ENCODE measurements at regions not wholly inside any gene's neighbourhood (a gene's known extent, or its start where the extent isn't known, plus 50 kb on each side); places are given as distances from the start of the nearest gene placed in this dataset.

- peaks cover 8% of the 10 kb centered on the region for H3K27me3 Mint-ChIP-seq (ENCODE audit: low read depth)
These were observed 245.9 kb upstream of the ELAC2 start for GRCh38 chr17:13263746-13264145.

GRCh38 chr17:13256545-13256944, 238.7 kb upstream of the ELAC2 start:
- no peaks in the 10 kb centered on the region for H3K36me3 Mint-ChIP-seq (ENCODE audit: insufficient read depth in 2 of 2)
- no peaks in the 10 kb centered on the region for H3K4me1 Mint-ChIP-seq (ENCODE audit: low read depth)
- H3K27ac Mint-ChIP-seq = no peak overlapping the region
- no peaks in the 10 kb centered on the region for H3K27me3 Mint-ChIP-seq (ENCODE audit: low read depth)
- peaks cover 0 to 4% of the 10 kb centered on the region in 2 donors for H3K9me3 Mint-ChIP-seq
- ATAC-seq (replicated peaks in 1 of 2) = no peak
- no peak overlapping the region for H3K4me3 Mint-ChIP-seq
- no peak for DNase-seq

More at GRCh38 chr17:13263746-13264145, 245.9 kb upstream of the ELAC2 start:
- peaks cover 0 to 4% of the 10 kb centered on the region in 2 donors for H3K9me3 Mint-ChIP-seq
- no peak overlapping the region for H3K27ac Mint-ChIP-seq
- H3K4me3 Mint-ChIP-seq = no peak overlapping the region
- no peak for DNase-seq
- no peaks in the 10 kb centered on the region for H3K4me1 Mint-ChIP-seq (ENCODE audit: low read depth)
- no peak for ATAC-seq (replicated peaks in 1 of 2)
- H3K36me3 Mint-ChIP-seq (ENCODE audit: insufficient read depth in 2 of 2) = no peaks in the 10 kb centered on the region

GRCh38 chr17:13253733-13254410, 236.0 kb upstream of the ELAC2 start:
- H3K4me3 Mint-ChIP-seq = no peak overlapping the region
- no peak for DNase-seq
- H3K36me3 Mint-ChIP-seq (ENCODE audit: insufficient read depth in 2 of 2) = no peaks in the 10 kb centered on the region
- no peak for ATAC-seq (replicated peaks in 1 of 2)
- no peaks in the 10 kb centered on the region for H3K4me1 Mint-ChIP-seq (ENCODE audit: low read depth)
- no peaks in the 10 kb centered on the region for H3K9me3 Mint-ChIP-seq
- no peaks in the 10 kb centered on the region for H3K27me3 Mint-ChIP-seq (ENCODE audit: low read depth)
- no peak overlapping the region for H3K27ac Mint-ChIP-seq

- H3K27me3 Mint-ChIP-seq (ENCODE audit: low read depth) = no peaks in the 10 kb centered on the region
- no peak overlapping the region for H3K27ac Mint-ChIP-seq
- H3K4me3 Mint-ChIP-seq = no peak overlapping the region
- ATAC-seq (replicated peaks in 1 of 2) (no peak), DNase-seq (no peak)
- H3K9me3 Mint-ChIP-seq = no peaks in the 10 kb centered on the region
- no peaks in the 10 kb centered on the region for H3K36me3 Mint-ChIP-seq (ENCODE audit: insufficient read depth in 2 of 2)
- H3K4me1 Mint-ChIP-seq (ENCODE audit: low read depth) = no peaks in the 10 kb centered on the region
These were observed 226.7 kb upstream of the ELAC2 start for GRCh38 chr17:13244513-13244912.

GRCh38 chr17:13243585-13243984, 225.8 kb upstream of the ELAC2 start:
- no peaks in the 10 kb centered on the region for H3K4me1 Mint-ChIP-seq (ENCODE audit: low read depth)
- no peak for DNase-seq
- no peak for ATAC-seq (replicated peaks in 1 of 2)
- no peak overlapping the region for H3K27ac Mint-ChIP-seq
- H3K4me3 Mint-ChIP-seq = no peak overlapping the region
- no peaks in the 10 kb centered on the region for H3K9me3 Mint-ChIP-seq
- H3K36me3 Mint-ChIP-seq (ENCODE audit: insufficient read depth in 2 of 2) = no peaks in the 10 kb centered on the region
- H3K27me3 Mint-ChIP-seq (ENCODE audit: low read depth) = no peaks in the 10 kb centered on the region

GRCh38 chr17:13240851-13241250, 223.0 kb upstream of the ELAC2 start:
- no peaks in the 10 kb centered on the region for H3K36me3 Mint-ChIP-seq (ENCODE audit: insufficient read depth in 2 of 2)
- no peaks in the 10 kb centered on the region for H3K4me1 Mint-ChIP-seq (ENCODE audit: low read depth)
- H3K27me3 Mint-ChIP-seq (ENCODE audit: low read depth) = no peaks in the 10 kb centered on the region
- no peaks in the 10 kb centered on the region for H3K9me3 Mint-ChIP-seq
- no peak for DNase-seq
- H3K27ac Mint-ChIP-seq = no peak overlapping the region
- no peak overlapping the region for H3K4me3 Mint-ChIP-seq
- ATAC-seq (replicated peaks in 1 of 2) = no peak

- no peak overlapping the region for H3K4me3 Mint-ChIP-seq
- ATAC-seq (replicated peaks in 1 of 2) = no peak
- H3K27me3 Mint-ChIP-seq (ENCODE audit: low read depth) = no peaks in the 10 kb centered on the region
These were observed 212.8 kb upstream of the ELAC2 start for GRCh38 chr17:13230350-13231264.

GRCh38 chr17:13228225-13228624, 210.4 kb upstream of the ELAC2 start:
- Mint-ChIP-seq H3K4me1 (ENCODE audit: low read depth) (no peaks in the 10 kb centered on the region), H3K36me3 (ENCODE audit: insufficient read depth in 2 of 2) (no peaks in the 10 kb centered on the region), H3K27ac (no peak overlapping the region), H3K4me3 (no peak overlapping the region), H3K27me3 (ENCODE audit: low read depth) (no peaks in the 10 kb centered on the region), H3K9me3 (no peaks in the 10 kb centered on the region)
- no peak for DNase-seq
- ATAC-seq (replicated peaks in 1 of 2) = no peak

More at GRCh38 chr17:13230350-13231264, 212.8 kb upstream of the ELAC2 start:
- Mint-ChIP-seq H3K4me1 (ENCODE audit: low read depth) (no peaks in the 10 kb centered on the region), H3K9me3 (no peaks in the 10 kb centered on the region), H3K36me3 (ENCODE audit: insufficient read depth in 2 of 2) (no peaks in the 10 kb centered on the region), H3K27ac (no peak overlapping the region)
- DNase-seq = no peak

- Mint-ChIP-seq H3K4me1 (ENCODE audit: low read depth) (no peaks in the 10 kb centered on the region), H3K36me3 (ENCODE audit: insufficient read depth in 2 of 2) (no peaks in the 10 kb centered on the region), H3K27me3 (ENCODE audit: low read depth) (no peaks in the 10 kb centered on the region), H3K9me3 (peaks cover 0 to 1% of the 10 kb centered on the region in 2 donors), H3K27ac (no peak overlapping the region), H3K4me3 (no peak overlapping the region)
- ATAC-seq (replicated peaks in 1 of 2) (no peak), DNase-seq (no peak)
These were observed 205.1 kb upstream of the ELAC2 start for GRCh38 chr17:13222975-13223374.

- no peak for ATAC-seq (replicated peaks in 1 of 2)
- no peak overlapping the region for H3K4me3 Mint-ChIP-seq
- no peak for DNase-seq
These were observed 195.0 kb upstream of the ELAC2 start for GRCh38 chr17:13212860-13213259.

GRCh38 chr17:13209081-13209480, 191.3 kb upstream of the ELAC2 start:
- no peaks in the 10 kb centered on the region for H3K27me3 Mint-ChIP-seq (ENCODE audit: low read depth)
- no peak overlapping the region for H3K4me3 Mint-ChIP-seq
- peaks cover 0 to 6% of the 10 kb centered on the region in 2 donors for H3K9me3 Mint-ChIP-seq
- DNase-seq (no peak), ATAC-seq (replicated peaks in 1 of 2) (no peak)
- H3K4me1 Mint-ChIP-seq (ENCODE audit: low read depth) = no peaks in the 10 kb centered on the region
- peaks cover 0 to 2% of the 10 kb centered on the region in 2 donors for H3K36me3 Mint-ChIP-seq (ENCODE audit: insufficient read depth in 2 of 2)
- H3K27ac Mint-ChIP-seq = no peak overlapping the region

More at GRCh38 chr17:13212860-13213259, 195.0 kb upstream of the ELAC2 start:
- Mint-ChIP-seq H3K9me3 (peaks cover 1 to 2% of the 10 kb centered on the region in 2 donors), H3K27me3 (ENCODE audit: low read depth) (no peaks in the 10 kb centered on the region), H3K4me1 (ENCODE audit: low read depth) (no peaks in the 10 kb centered on the region), H3K36me3 (ENCODE audit: insufficient read depth in 2 of 2) (no peaks in the 10 kb centered on the region), H3K27ac (no peak overlapping the region)

GRCh38 chr17:13204607-13205237, 186.9 kb upstream of the ELAC2 start:
- no peak overlapping the region for H3K4me3 Mint-ChIP-seq
- no peak for ATAC-seq (replicated peaks in 1 of 2)
- DNase-seq = no peak
- H3K27me3 Mint-ChIP-seq (ENCODE audit: low read depth) = no peaks in the 10 kb centered on the region
- peaks cover 0 to 8% of the 10 kb centered on the region in 2 donors for H3K9me3 Mint-ChIP-seq
- no peaks in the 10 kb centered on the region for H3K4me1 Mint-ChIP-seq (ENCODE audit: low read depth)
- H3K36me3 Mint-ChIP-seq (ENCODE audit: insufficient read depth in 2 of 2) = peaks cover 0 to 2% of the 10 kb centered on the region in 2 donors
- H3K27ac Mint-ChIP-seq = no peak overlapping the region

- Mint-ChIP-seq H3K4me3 (no peak overlapping the region), H3K27ac (no peak overlapping the region), H3K36me3 (ENCODE audit: insufficient read depth in 2 of 2) (peaks cover 0 to 2% of the 10 kb centered on the region in 2 donors), H3K27me3 (ENCODE audit: low read depth) (no peaks in the 10 kb centered on the region), H3K4me1 (ENCODE audit: low read depth) (no peaks in the 10 kb centered on the region), H3K9me3 (peaks cover 0 to 8% of the 10 kb centered on the region in 2 donors)
- no peak for DNase-seq
- no peak for ATAC-seq (replicated peaks in 1 of 2)
These were observed 185.0 kb upstream of the ELAC2 start for GRCh38 chr17:13202835-13203234.

Measured in activated T-cell treated with anti-CD3 and anti-CD28 coated beads, Interleukin-2, amount 50 U/mL, for 72 hours (primary cell).